ENCODE measurements at regions not wholly inside any gene's neighbourhood (a gene's known extent, or its start where the extent isn't known, plus 50 kb on each side); places are given as distances from the start of the nearest gene placed in this dataset.

DNA sequence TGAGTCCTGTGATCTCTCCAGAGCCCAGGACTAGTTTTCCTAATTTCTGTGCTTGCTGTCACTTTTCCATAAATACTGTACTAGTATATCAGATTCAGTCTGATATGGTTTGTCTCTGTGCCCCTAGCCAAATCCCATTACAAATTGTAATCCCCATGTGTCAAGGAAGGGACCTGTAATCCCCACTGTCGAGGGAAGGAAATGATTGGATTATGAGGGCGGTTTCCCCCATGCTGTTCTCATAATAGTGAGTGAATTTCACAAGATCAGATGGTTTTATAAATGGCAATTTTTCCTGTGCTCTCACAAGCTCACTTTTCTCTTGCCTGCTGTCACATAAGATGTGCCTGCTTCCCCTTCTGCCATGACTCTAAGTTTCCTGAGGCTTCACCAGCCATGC is 54.8 kb upstream of the IFRD1 start:
- no peak for DNase-seq (ENCODE audit: low read depth, low spot score)
- in situ Hi-C loops (cut with HindIII; ENCODE audit: low pct_unique_long_range_greater_than_20kb, low sequenced_read_pairs): no loop called here

DNA sequence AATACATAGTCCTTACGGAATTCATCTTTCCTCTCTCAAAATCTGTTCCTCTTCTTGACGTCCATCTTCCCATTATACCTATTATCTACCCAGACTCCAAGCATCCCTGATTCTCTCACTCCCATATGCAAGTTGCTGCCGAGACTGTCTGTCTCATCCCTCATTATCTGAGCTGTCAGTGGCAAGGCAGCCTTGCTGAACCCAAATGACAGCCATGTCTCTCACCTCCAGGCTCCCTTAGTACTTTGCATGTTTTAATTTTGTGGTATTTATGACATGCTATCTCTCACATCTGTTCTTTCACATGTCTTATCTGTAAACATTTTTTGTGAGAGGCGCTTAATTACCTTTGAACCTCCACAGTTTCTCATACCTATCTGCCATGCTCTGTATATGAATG is 54.4 kb upstream of the IFRD1 start:
- in situ Hi-C loops (cut with HindIII; ENCODE audit: low pct_unique_long_range_greater_than_20kb, low sequenced_read_pairs): no loop called here
- no peak for DNase-seq (ENCODE audit: low read depth, low spot score)

DNA sequence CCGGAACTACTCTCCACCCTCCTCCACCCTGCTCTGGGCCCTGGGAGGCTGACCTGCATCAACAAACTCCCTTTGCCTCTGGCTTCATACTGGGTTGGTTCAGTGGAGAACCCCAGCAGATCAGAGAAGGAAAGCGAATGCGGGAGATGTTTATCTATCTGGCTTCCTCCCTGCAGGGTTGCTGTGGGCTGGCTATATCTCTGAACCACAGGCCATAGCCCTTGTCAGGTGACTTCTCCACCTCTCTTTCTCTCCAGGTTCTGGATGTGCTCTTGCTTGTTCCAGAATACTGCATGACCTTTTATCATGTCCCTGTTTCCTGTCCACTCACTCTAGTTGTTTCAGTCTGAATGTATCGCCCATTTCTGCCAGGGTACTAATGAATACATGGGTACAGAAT is 51.7 kb upstream of the IFRD1 start:
- no peak for DNase-seq (ENCODE audit: low read depth, low spot score)
- in situ Hi-C loops (cut with HindIII; ENCODE audit: low pct_unique_long_range_greater_than_20kb, low sequenced_read_pairs): no loop called here

DNA sequence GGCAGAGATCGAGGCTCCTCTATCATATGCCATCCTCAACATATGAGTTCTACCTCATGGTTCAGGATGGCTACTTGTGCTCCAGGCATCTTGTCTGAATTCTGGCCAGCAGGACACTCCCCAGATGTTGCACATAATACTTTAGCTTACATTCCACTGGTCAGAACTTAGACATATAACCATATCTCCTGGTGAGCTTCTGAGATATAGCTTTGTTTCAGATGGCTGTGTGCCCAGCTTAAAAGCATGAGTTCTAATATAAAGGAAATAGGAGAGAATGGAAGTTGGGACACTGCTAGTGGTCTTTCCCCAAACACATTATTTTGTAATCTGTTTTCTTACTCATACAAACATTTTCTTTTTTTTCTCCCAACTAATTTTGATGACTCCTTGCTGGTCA is 50.8 kb upstream of the IFRD1 start:
- no peak for DNase-seq (ENCODE audit: low read depth, low spot score)
- in situ Hi-C loops (cut with HindIII; ENCODE audit: low pct_unique_long_range_greater_than_20kb, low sequenced_read_pairs): no loop called here

DNA sequence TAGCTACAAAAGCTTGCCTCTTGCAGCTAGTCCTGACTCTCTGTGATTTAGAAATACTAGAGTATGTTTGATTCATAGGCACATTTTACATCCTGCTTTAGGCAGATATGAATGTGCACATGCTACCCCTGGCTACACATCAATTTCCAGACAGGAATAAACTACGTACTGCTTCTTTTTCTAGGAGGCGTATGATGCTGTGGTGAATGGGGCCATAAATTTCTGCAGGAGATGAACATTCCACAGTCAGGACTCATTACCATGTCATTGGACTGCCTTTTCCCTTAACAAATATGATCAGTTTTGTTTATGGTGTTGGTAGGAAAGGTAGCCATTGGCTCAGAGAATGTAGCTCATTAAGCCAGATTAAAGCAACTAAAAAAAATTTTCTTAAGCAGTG is 50.1 kb upstream of the IFRD1 start:
- in situ Hi-C loops (cut with HindIII; ENCODE audit: low pct_unique_long_range_greater_than_20kb, low sequenced_read_pairs): loop anchor here (25.0 kb wide), 1 partner anchor 638 kb away; no protein-coding TSS in a partner anchor
- DNase-seq (ENCODE audit: low read depth, low spot score): no peak

Measured in SK-MEL-5 (cell line).